PC-9 (cell line): ENCODE measurements at regions not wholly inside any gene's neighbourhood (a gene's known extent, or its start where the extent isn't known, plus 50 kb on each side); places are given as distances from the start of the nearest gene placed in this dataset.

Experiments used
- EZH2 ChIP-seq: fragments of 200-600 bp; sonication (generic); IDR thresholded peaks from 2 replicates; pipeline ENCODE4 v1.8.0; 2017; ENCODE audit warnings: antibody characterized with exemption, low read depth
- TF ChIP-seq, protein P1 (sequence below): fragments of 200-600 bp; sonication (generic); conservative IDR thresholded peaks from 2 replicates; pipeline ENCODE4 v1.6.1; 2017; ENCODE audit warnings: mixed run types, antibody characterized with exemption, mild to moderate bottlenecking, moderate library complexity

GRCh38 chr7:53302496-53303246, 267.2 kb downstream of the POM121L12 start:
- TF ChIP-seq, protein P1, sequence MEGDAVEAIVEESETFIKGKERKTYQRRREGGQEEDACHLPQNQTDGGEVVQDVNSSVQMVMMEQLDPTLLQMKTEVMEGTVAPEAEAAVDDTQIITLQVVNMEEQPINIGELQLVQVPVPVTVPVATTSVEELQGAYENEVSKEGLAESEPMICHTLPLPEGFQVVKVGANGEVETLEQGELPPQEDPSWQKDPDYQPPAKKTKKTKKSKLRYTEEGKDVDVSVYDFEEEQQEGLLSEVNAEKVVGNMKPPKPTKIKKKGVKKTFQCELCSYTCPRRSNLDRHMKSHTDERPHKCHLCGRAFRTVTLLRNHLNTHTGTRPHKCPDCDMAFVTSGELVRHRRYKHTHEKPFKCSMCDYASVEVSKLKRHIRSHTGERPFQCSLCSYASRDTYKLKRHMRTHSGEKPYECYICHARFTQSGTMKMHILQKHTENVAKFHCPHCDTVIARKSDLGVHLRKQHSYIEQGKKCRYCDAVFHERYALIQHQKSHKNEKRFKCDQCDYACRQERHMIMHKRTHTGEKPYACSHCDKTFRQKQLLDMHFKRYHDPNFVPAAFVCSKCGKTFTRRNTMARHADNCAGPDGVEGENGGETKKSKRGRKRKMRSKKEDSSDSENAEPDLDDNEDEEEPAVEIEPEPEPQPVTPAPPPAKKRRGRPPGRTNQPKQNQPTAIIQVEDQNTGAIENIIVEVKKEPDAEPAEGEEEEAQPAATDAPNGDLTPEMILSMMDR: no peak
- no peak for TF ChIP-seq EZH2
